Epithelial cell of esophagus (primary cell): ENCODE measurements at regions not wholly inside any gene's neighbourhood (a gene's known extent, or its start where the extent isn't known, plus 50 kb on each side); places are given as distances from the start of the nearest gene placed in this dataset.

ENCODE experiments used
- DNase-seq: peaks from one replicate; pipeline ENCODE4 v3.0.0; 2010; ENCODE audit warnings: low read depth
- H3K4me3 ChIP-seq: 2 replicates; pipeline ENCODE4 v1.5.1; 2011; ENCODE audit warnings: mild to moderate bottlenecking, low read length, control low read depth
- CTCF ChIP-seq: IDR thresholded peaks from 2 replicates; pipeline ENCODE4 v1.5.1; 2011; ENCODE audit warnings: low read depth, mild to moderate bottlenecking, low read length, control low read depth, inconsistent platforms; ENCODE audit not compliant: insufficient read depth; ENCODE audit errors: missing control alignments

- DNase-seq: peak; percentile 15
- H3K4me3 ChIP-seq: no peak overlapping the region
- TF ChIP-seq CTCF: no peak
These were observed 325.9 kb upstream of the LRFN5 start for GRCh38 chr14:41280745-41281144.

GRCh38 chr14:41277450-41277849, 329.2 kb upstream of the LRFN5 start:
- DNase-seq: no peak
- TF ChIP-seq CTCF: no peak
- H3K4me3 ChIP-seq: no peak overlapping the region

GRCh38 chr14:41257476-41257875, 349.2 kb upstream of the LRFN5 start:
- H3K4me3 ChIP-seq: no peak overlapping the region
- no peak for TF ChIP-seq CTCF
- DNase-seq: no peak

GRCh38 chr14:41235466-41235865, 371.2 kb upstream of the LRFN5 start:
- TF ChIP-seq CTCF: no peak
- H3K4me3 ChIP-seq: no peak overlapping the region
- no peak for DNase-seq

GRCh38 chr14:41230683-41231082, 376.0 kb upstream of the LRFN5 start:
- no peak for TF ChIP-seq CTCF
- DNase-seq: no peak
- no peak overlapping the region for H3K4me3 ChIP-seq

- no peak overlapping the region for H3K4me3 ChIP-seq
- TF ChIP-seq CTCF: no peak
- no peak for DNase-seq
These were observed 376.9 kb upstream of the LRFN5 start for GRCh38 chr14:41229824-41230223.

GRCh38 chr14:41225433-41225832, 381.2 kb upstream of the LRFN5 start:
- no peak overlapping the region for H3K4me3 ChIP-seq
- no peak for DNase-seq
- TF ChIP-seq CTCF: no peak
